ENCODE measurements at regions not wholly inside any gene's neighbourhood (a gene's known extent, or its start where the extent isn't known, plus 50 kb on each side); places are given as distances from the start of the nearest gene placed in this dataset.
"Not testable (repeated sequence)": the region's sequence is repeated elsewhere in the genome, so short reads cannot be mapped to it uniquely, and the experiment has no call there.

DNA sequence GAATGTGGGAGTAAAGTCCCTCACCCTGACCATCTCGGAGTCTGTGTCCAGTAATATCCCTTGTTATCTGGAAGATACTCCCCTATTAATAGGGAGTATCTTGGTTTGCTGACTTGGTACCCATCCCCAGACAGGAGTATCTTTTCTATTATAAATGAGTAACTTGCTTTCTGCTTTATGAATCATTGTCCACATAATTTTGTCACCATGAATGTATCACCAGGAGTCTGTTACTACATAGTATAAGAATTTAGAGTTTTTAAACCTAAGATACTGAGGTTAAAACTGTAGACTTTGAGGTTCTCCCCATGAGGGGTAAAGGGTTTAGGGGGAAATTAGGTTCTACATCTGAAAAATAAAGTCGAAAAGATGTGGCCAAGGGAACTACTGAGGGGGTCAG lies 175.6 kb downstream of the FCRL5 start:
- no peak overlapping the region for H3K27ac Mint-ChIP-seq (ENCODE audit: unreplicated experiment)
- no peak for DNase-seq
- no peak overlapping the region for H3K4me3 ChIP-seq (ENCODE audit: low read depth, low read length)
- TF ChIP-seq, protein P1, sequence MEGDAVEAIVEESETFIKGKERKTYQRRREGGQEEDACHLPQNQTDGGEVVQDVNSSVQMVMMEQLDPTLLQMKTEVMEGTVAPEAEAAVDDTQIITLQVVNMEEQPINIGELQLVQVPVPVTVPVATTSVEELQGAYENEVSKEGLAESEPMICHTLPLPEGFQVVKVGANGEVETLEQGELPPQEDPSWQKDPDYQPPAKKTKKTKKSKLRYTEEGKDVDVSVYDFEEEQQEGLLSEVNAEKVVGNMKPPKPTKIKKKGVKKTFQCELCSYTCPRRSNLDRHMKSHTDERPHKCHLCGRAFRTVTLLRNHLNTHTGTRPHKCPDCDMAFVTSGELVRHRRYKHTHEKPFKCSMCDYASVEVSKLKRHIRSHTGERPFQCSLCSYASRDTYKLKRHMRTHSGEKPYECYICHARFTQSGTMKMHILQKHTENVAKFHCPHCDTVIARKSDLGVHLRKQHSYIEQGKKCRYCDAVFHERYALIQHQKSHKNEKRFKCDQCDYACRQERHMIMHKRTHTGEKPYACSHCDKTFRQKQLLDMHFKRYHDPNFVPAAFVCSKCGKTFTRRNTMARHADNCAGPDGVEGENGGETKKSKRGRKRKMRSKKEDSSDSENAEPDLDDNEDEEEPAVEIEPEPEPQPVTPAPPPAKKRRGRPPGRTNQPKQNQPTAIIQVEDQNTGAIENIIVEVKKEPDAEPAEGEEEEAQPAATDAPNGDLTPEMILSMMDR (IDR thresholded peaks at IDR 0.05; ENCODE audit: insufficient read depth in 1 of 2, low read depth in 1 of 2, low read length in 1 of 2, severe bottlenecking in 1 of 2, unreplicated experiment in 1 of 2): no peak
- H3K9me3 ChIP-seq: no peaks in the 10 kb centered on the region
- no peaks in the 10 kb centered on the region for H3K4me1 ChIP-seq
- intact Hi-C loops (cut with micrococcal nuclease; ENCODE audit: unreplicated experiment): no loop called here
- H3K36me3 ChIP-seq (ENCODE audit: control insufficient read depth, insufficient read depth, low read length): no peaks in the 10 kb centered on the region
- H3K27me3 ChIP-seq (replicated peaks; ENCODE audit: control insufficient read depth, insufficient read depth, low read length): no peaks in the 10 kb centered on the region
- H3K9me3 Mint-ChIP-seq (ENCODE audit: unreplicated experiment): no peaks in the 10 kb centered on the region
- CTCF ChIA-PET: no interaction called here
- H3K36me3 Mint-ChIP-seq (ENCODE audit: insufficient read depth, unreplicated experiment): no peaks in the 10 kb centered on the region
- BruUV-seq (replicated peaks): no TSS peak
- POLR2A ChIA-PET: no interaction called here
- peaks cover 10% of the 10 kb centered on the region for H3K4me1 Mint-ChIP-seq (ENCODE audit: low read depth, unreplicated experiment)
- H3K4me3 Mint-ChIP-seq (ENCODE audit: unreplicated experiment): no peak overlapping the region
- no peaks in the 10 kb centered on the region for H3K27me3 Mint-ChIP-seq (ENCODE audit: insufficient read depth, unreplicated experiment)

DNA sequence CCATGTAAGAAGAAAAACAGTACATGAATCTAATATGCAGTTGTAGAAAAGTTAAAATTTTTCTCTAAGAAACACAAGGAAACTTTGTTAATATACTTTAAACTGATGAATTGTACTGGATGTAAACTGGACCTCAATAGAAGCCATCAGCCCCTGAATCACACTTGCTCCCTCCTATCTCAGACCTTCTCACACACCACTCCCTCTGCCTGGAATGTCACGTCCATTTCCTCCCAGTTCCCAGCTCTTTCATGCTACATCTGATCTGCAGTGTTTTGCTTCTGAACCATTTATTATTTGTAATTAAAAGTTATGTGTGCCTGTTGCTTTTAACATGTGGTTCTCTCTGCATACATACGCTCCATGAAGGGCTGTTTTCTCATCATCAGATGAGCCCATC lies 180.0 kb downstream of the FCRL5 start:
- CTCF ChIA-PET; POLR2A ChIA-PET; DNase-seq; H3K27ac Mint-ChIP-seq (ENCODE audit: unreplicated experiment); H3K4me3 ChIP-seq (ENCODE audit: low read depth, low read length); H3K4me3 Mint-ChIP-seq (ENCODE audit: unreplicated experiment); BruUV-seq (replicated peaks); H3K27me3 ChIP-seq (replicated peaks; ENCODE audit: control insufficient read depth, insufficient read depth, low read length); H3K27me3 Mint-ChIP-seq (ENCODE audit: insufficient read depth, unreplicated experiment); H3K36me3 Mint-ChIP-seq (ENCODE audit: insufficient read depth, unreplicated experiment); H3K36me3 ChIP-seq (ENCODE audit: control insufficient read depth, insufficient read depth, low read length); H3K9me3 ChIP-seq: not testable (repeated sequence)
- peaks cover 23% of the 10 kb centered on the region for H3K4me1 ChIP-seq
- intact Hi-C loops (cut with micrococcal nuclease; ENCODE audit: unreplicated experiment): loop anchor here (5.0 kb wide), 1 partner anchor 320 kb away; no protein-coding TSS in a partner anchor
- Mint-ChIP-seq H3K4me1 (ENCODE audit: low read depth, unreplicated experiment) (peaks cover 39% of the 10 kb centered on the region), H3K9me3 (ENCODE audit: unreplicated experiment) (peaks cover 16% of the 10 kb centered on the region)

DNA sequence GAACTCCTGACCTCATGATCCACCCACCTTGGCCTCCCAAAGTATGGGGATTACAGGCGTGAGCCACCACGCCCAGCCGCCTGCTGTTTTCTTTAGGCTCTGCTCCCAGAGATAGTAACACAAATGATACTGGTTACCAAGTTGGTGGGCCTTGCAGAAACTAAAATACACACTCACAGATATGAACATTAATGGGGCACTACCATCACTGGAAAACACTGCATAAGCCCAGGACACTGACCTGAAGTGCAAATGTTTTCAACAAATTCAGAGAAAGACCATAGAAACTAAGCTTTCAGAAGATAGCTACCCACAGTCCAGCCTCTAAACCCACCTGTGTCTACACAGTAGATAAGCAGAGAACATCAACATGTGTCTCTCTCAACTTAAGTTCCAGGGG lies 180.5 kb downstream of the FCRL5 start:
- ChIA-PET CTCF (no interaction called here), POLR2A (no interaction called here)
- no peaks in the 10 kb centered on the region for H3K27me3 ChIP-seq (replicated peaks; ENCODE audit: control insufficient read depth, insufficient read depth, low read length)
- Mint-ChIP-seq H3K4me3 (ENCODE audit: unreplicated experiment) (no peak overlapping the region), H3K27ac (ENCODE audit: unreplicated experiment) (peak overlapping the region; percentile 4), H3K27me3 (ENCODE audit: insufficient read depth, unreplicated experiment) (no peaks in the 10 kb centered on the region), H3K36me3 (ENCODE audit: insufficient read depth, unreplicated experiment) (no peaks in the 10 kb centered on the region), H3K9me3 (ENCODE audit: unreplicated experiment) (peaks cover 16% of the 10 kb centered on the region), H3K4me1 (ENCODE audit: low read depth, unreplicated experiment) (peaks cover 44% of the 10 kb centered on the region)
- no TSS peak for BruUV-seq (replicated peaks)
- no peaks in the 10 kb centered on the region for H3K9me3 ChIP-seq
- no peaks in the 10 kb centered on the region for H3K36me3 ChIP-seq (ENCODE audit: control insufficient read depth, insufficient read depth, low read length)
- TF ChIP-seq, protein P1 (IDR thresholded peaks at IDR 0.05; ENCODE audit: insufficient read depth in 1 of 2, low read depth in 1 of 2, low read length in 1 of 2, severe bottlenecking in 1 of 2, unreplicated experiment in 1 of 2): no peak
- intact Hi-C loops (cut with micrococcal nuclease; ENCODE audit: unreplicated experiment): loop anchor here (5.0 kb wide), 1 partner anchor 320 kb away; no protein-coding TSS in a partner anchor
- no peak overlapping the region for H3K4me3 ChIP-seq (ENCODE audit: low read depth, low read length)
- peaks cover 28% of the 10 kb centered on the region for H3K4me1 ChIP-seq
- no peak for DNase-seq

DNA sequence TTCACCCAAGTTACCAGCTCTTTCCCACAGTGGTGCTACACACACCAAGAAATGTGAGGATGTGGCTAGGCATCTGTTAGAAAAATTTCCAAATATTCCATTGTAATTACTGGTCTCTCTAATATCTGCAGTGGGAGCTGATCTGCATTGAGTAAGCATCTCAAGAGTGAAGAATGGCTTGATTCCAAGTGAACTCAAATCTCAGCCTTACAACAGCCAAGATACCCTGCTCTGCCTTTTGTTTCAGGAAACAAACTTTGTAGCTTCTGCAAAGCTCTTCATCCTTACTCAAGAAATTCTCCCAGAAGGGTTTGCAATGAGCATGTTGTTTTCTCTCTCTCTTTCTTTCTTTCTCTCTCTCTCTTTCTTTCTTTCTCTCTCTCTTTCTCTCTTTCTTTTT lies 181.1 kb downstream of the FCRL5 start:
- no peaks in the 10 kb centered on the region for H3K36me3 ChIP-seq (ENCODE audit: control insufficient read depth, insufficient read depth, low read length)
- Mint-ChIP-seq H3K4me3 (ENCODE audit: unreplicated experiment) (no peak overlapping the region), H3K4me1 (ENCODE audit: low read depth, unreplicated experiment) (peaks cover 48% of the 10 kb centered on the region), H3K27me3 (ENCODE audit: insufficient read depth, unreplicated experiment) (no peaks in the 10 kb centered on the region), H3K36me3 (ENCODE audit: insufficient read depth, unreplicated experiment) (no peaks in the 10 kb centered on the region), H3K27ac (ENCODE audit: unreplicated experiment) (peak overlapping the region; percentile 4), H3K9me3 (ENCODE audit: unreplicated experiment) (peaks cover 16% of the 10 kb centered on the region)
- no peak for DNase-seq
- no peaks in the 10 kb centered on the region for H3K9me3 ChIP-seq
- H3K4me3 ChIP-seq (ENCODE audit: low read depth, low read length): no peak overlapping the region
- no TSS peak for BruUV-seq (replicated peaks)
- H3K27me3 ChIP-seq (replicated peaks; ENCODE audit: control insufficient read depth, insufficient read depth, low read length): no peaks in the 10 kb centered on the region
- POLR2A ChIA-PET: no interaction called here
- intact Hi-C loops (cut with micrococcal nuclease; ENCODE audit: unreplicated experiment): loop anchor here (5.0 kb wide), 1 partner anchor 321 kb away; no protein-coding TSS in a partner anchor
- CTCF ChIA-PET: interaction anchor here (1.5 kb wide), 1 partner anchor 60 kb away, joined by 3 read pairs; no protein-coding TSS in a partner anchor
- H3K4me1 ChIP-seq: peaks cover 34% of the 10 kb centered on the region
- TF ChIP-seq, protein P1 (IDR thresholded peaks at IDR 0.05; ENCODE audit: insufficient read depth in 1 of 2, low read depth in 1 of 2, low read length in 1 of 2, severe bottlenecking in 1 of 2, unreplicated experiment in 1 of 2): no peak

Data from Caco-2 (cell line).